C4-2B (cell line): ENCODE measurements at regions not wholly inside any gene's neighbourhood (a gene's known extent, or its start where the extent isn't known, plus 50 kb on each side); places are given as distances from the start of the nearest gene placed in this dataset.

Experiments
- H3K27ac ChIP-seq: fragments of 450-650 bp; 2 replicates; pipeline ENCODE4 v1.5.1; 2017
- ZFX ChIP-seq: fragments of 450-650 bp; IDR thresholded peaks from 2 replicates; pipeline ENCODE4 v1.6.1; 2017
- TF ChIP-seq, protein P1 (sequence below): fragments of 450-650 bp; conservative IDR thresholded peaks from 2 replicates; pipeline ENCODE4 v1.5.1; 2017; ENCODE audit warnings: mild to moderate bottlenecking

DNA sequence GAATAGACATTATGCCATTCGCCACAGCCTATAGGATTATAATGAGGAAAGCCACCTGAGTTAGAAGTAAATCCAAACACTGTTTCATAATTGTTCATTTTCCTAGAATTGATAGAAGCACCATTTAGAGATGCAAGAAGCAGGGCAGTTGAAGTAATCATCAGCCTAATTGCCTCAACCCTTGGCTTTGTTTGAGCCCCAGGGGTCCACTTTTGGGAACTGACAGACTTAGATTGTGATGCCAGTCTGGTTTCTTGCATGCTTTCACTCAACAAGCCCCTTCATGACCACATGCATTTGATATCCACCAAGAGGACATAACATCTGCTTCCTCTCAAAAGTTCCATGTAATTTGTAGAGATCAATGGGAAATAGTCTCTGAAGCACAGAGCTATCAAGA is 97.2 kb upstream of the COL8A1 start:
- H3K27ac ChIP-seq = no peak overlapping the region
- no peak for TF ChIP-seq ZFX
- TF ChIP-seq, protein P1, sequence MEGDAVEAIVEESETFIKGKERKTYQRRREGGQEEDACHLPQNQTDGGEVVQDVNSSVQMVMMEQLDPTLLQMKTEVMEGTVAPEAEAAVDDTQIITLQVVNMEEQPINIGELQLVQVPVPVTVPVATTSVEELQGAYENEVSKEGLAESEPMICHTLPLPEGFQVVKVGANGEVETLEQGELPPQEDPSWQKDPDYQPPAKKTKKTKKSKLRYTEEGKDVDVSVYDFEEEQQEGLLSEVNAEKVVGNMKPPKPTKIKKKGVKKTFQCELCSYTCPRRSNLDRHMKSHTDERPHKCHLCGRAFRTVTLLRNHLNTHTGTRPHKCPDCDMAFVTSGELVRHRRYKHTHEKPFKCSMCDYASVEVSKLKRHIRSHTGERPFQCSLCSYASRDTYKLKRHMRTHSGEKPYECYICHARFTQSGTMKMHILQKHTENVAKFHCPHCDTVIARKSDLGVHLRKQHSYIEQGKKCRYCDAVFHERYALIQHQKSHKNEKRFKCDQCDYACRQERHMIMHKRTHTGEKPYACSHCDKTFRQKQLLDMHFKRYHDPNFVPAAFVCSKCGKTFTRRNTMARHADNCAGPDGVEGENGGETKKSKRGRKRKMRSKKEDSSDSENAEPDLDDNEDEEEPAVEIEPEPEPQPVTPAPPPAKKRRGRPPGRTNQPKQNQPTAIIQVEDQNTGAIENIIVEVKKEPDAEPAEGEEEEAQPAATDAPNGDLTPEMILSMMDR = no peak

DNA sequence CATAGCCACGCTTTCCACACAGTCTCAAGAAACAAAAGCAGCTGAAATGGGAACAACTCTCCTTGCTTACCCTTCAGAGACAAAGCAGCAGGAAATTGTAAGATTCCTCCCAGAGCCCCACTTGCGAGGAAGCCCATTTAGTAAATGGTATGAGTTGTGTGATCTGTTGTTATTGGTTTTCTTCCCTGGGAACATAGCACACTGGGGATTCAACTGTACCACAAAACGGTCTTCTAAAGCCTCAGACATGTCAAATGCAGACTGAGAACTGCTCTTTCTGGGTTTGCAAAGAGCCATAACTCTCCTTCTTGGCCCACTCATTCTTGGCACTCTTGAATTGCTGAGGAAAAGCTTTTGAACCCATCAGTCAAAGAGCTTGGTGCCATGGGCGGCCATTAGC is 101.0 kb upstream of the COL8A1 start:
- H3K27ac ChIP-seq = no peak overlapping the region
- TF ChIP-seq ZFX = no peak
- TF ChIP-seq, protein P1 = no peak

DNA sequence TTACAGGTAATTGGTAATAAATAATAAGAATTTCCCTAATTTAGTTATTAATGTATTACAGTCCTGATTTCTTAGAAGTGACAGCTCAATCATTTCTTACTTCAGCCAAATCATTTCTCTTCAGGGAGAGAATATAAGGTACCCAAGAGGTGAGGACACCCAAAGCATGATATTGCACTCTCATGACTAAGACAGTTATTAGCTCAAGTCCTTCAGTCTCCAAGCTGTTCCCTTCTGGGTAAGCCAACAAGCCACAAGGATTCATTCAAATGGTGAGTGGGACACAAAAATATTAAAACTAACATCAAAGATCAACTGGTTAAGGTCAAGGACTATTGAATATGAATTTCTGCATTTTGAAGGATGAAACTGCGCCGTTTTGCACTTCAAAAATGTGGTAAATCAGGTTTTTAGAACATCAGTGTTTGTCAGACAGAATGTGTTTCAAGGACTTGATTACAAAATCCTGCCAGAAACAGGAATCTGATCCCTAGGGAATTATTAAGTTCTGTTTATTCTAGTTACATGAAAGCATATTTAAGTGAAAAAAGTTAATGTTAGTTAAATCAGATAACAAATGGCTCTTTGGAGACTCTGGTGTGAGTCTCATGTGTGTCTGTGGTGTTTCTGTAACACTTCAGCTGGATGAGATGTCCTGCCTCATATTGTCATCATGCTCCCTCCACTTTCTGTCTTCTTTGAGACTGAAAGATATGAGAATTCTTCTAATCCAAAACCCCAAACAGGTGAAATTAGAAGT is 101.7 kb upstream of the COL8A1 start:
- TF ChIP-seq, protein P1 = no peak
- no peak for TF ChIP-seq ZFX
- no peak overlapping the region for H3K27ac ChIP-seq

DNA sequence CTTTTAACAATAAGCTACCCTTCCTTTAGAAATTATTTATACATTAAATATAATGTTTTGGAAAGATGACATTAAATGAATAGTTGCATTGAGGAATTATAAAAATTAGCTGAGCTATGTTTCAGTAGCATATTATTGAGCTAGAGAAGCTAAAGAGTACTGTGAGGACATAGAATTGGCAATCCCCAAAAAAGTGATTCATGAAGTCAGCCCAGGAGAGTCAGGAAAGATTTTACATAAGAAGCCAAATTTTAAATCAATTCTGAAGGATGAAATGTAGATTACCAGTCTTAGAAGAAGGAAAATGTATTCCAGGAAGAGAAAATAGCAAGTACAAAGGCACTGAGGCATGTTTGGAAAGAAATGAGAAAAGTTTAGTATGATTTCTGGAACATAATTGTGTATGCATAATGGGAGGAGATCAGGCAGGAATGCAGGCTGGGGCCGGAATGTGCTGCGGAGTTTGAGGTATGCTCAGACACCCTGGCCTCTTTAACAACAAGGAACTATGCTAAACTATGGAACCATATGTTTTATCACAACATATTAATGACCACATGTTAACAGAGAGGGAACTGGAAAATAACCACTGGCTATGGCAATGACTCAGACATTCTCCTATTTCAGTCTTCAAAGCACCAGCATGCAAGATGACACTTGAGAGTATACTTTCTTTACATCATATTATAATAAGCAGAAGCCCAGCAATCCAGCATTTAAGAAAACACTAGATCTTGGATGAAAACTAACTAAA is 103.3 kb upstream of the COL8A1 start:
- H3K27ac ChIP-seq = no peak overlapping the region
- TF ChIP-seq ZFX = no peak
- TF ChIP-seq, protein P1 = no peak

DNA sequence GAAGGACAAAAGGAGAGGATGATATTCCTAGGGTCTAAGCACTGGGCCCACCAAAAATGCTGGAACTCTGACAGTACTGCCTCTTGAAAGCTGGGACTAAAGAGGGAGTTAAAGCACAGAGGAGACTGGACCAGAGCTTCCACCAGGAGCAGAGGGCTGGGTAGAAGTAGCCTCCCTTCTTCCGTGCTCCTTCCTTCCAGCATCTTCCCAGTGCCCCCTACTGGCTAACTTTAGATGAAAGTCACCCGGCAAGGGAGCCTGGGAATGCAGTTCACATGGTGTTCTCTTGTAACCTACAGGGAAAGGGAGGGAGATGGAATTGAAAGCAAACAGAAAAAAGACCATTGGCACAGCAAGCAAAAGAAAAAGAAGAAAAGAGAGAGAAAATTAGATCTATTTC is 106.1 kb upstream of the COL8A1 start:
- TF ChIP-seq, protein P1 = peak; percentile 73
- no peak for TF ChIP-seq ZFX
- no peak overlapping the region for H3K27ac ChIP-seq

DNA sequence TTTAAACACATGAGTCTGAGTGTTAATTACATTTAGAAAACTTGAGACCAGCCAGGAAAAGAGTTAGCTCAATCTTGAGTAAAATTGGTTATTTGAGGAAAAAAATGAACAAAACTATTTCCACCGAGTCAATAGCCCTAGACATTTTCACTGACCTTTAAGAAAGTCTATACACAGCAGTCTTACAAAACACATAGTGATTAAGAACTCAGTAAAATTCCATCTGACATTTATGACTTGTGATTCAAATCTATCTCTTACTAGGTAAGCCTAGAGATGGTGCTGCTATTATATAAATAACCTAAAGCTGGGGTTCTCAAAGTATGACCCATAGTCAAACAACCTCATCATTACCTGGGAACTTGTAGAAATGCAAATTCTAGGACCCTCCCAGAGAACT is 109.1 kb upstream of the COL8A1 start:
- no peak for TF ChIP-seq ZFX
- TF ChIP-seq, protein P1 = no peak
- H3K27ac ChIP-seq = no peak overlapping the region

DNA sequence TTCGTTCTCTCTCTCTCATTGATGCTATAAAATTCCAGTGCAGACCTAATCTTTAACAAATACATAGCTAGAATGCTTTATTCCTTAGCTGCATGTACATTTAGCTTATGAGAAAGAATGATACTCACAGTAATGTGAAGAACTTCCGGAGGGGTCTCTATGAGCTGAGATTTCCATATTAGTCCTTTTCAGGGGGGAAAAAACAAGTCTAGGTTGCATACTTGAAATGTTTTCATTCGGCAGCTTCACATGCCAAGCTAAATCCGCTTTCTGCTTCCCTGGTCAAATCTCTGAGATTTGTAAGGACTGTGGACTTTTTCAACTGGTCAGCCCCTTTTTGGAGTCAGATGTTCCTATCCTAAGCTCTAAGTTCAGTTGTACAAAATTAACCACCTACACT is 111.5 kb upstream of the COL8A1 start:
- no peak overlapping the region for H3K27ac ChIP-seq
- TF ChIP-seq, protein P1 = no peak
- no peak for TF ChIP-seq ZFX
